ENCODE measurements at regions not wholly inside any gene's neighbourhood (a gene's known extent, or its start where the extent isn't known, plus 50 kb on each side); places are given as distances from the start of the nearest gene placed in this dataset.

- no peak for TF ChIP-seq POLR2A (IDR thresholded peaks at IDR 0.05; ENCODE audit: low read length)
- TF ChIP-seq GATA1 (IDR thresholded peaks at IDR 0.05; ENCODE audit: low read depth, low read length): no peak
These were observed 258.8 kb downstream of the GPD2 start for GRCh38 chr2:156695020-156695419.

Measured in erythroblast (primary cell).